Ecto neural progenitor cell (in vitro differentiated cells): ENCODE measurements at regions not wholly inside any gene's neighbourhood (a gene's known extent, or its start where the extent isn't known, plus 50 kb on each side); places are given as distances from the start of the nearest gene placed in this dataset.
"Not testable (repeated sequence)": the region's sequence is repeated elsewhere in the genome, so short reads cannot be mapped to it uniquely, and the experiment has no call there.

Source experiments
- DNase-seq: peaks from one replicate; pipeline ENCODE4 v3.0.0-alpha.2; 2018; ENCODE audit warnings: low spot score

- DNase-seq: no peak
Measured at GRCh38 chr5:136740228-136740627, 374.9 kb upstream of the TRPC7 start.

- not testable (repeated sequence) for DNase-seq
Measured at GRCh38 chr5:136739271-136739670, 373.9 kb upstream of the TRPC7 start.

- DNase-seq: no peak
Measured at GRCh38 chr5:136738829-136739228, 373.5 kb upstream of the TRPC7 start.

GRCh38 chr5:136736021-136736420 lies 370.7 kb upstream of the TRPC7 start:
- no peak for DNase-seq

- not testable (repeated sequence) for DNase-seq
Measured at GRCh38 chr5:136735611-136736010, 370.3 kb upstream of the TRPC7 start.

GRCh38 chr5:136734628-136735027 lies 369.3 kb upstream of the TRPC7 start:
- no peak for DNase-seq

GRCh38 chr5:136732751-136733150 lies 367.4 kb upstream of the TRPC7 start:
- DNase-seq: no peak

GRCh38 chr5:136731241-136731900 lies 366.0 kb upstream of the TRPC7 start:
- no peak for DNase-seq

- no peak for DNase-seq
Measured at GRCh38 chr5:136730426-136730825, 365.1 kb upstream of the TRPC7 start.

- DNase-seq: no peak
Measured at GRCh38 chr5:136729901-136730355, 364.6 kb upstream of the TRPC7 start.

GRCh38 chr5:136726506-136726905 lies 361.2 kb upstream of the TRPC7 start:
- DNase-seq: no peak

- no peak for DNase-seq
Measured at GRCh38 chr5:136724161-136724560, 358.8 kb upstream of the TRPC7 start.

- DNase-seq: no peak
Measured at GRCh38 chr5:136722581-136722980, 357.2 kb upstream of the TRPC7 start.

GRCh38 chr5:136722086-136722485 lies 356.7 kb upstream of the TRPC7 start:
- no peak for DNase-seq

- no peak for DNase-seq
Measured at GRCh38 chr5:136720674-136721073, 355.3 kb upstream of the TRPC7 start.

- DNase-seq: no peak
Measured at GRCh38 chr5:136717917-136718316, 352.6 kb upstream of the TRPC7 start.

- DNase-seq: no peak
Measured at GRCh38 chr5:136714286-136714685, 348.9 kb upstream of the TRPC7 start.

GRCh38 chr5:136712628-136713027 lies 347.3 kb upstream of the TRPC7 start:
- DNase-seq: no peak

GRCh38 chr5:136710834-136711233 lies 345.5 kb upstream of the TRPC7 start:
- no peak for DNase-seq

- DNase-seq: no peak
Measured at GRCh38 chr5:136703706-136704105, 338.4 kb upstream of the TRPC7 start.

- DNase-seq: no peak
Measured at GRCh38 chr5:136703036-136703435, 337.7 kb upstream of the TRPC7 start.

- no peak for DNase-seq
Measured at GRCh38 chr5:136701191-136701590, 335.8 kb upstream of the TRPC7 start.

- DNase-seq: no peak
Measured at GRCh38 chr5:136699651-136700050, 334.3 kb upstream of the TRPC7 start.

GRCh38 chr5:136698970-136699369 lies 333.6 kb upstream of the TRPC7 start:
- DNase-seq: no peak
